HCT116 (cell line): ENCODE measurements at regions not wholly inside any gene's neighbourhood (a gene's known extent, or its start where the extent isn't known, plus 50 kb on each side); places are given as distances from the start of the nearest gene placed in this dataset.

Experiments
- EGR1 ChIP-seq: IDR thresholded peaks from 2 replicates; pipeline ENCODE4 v1.6.1; 2012; ENCODE audit warnings: low read depth
- POLR2AphosphoS5 ChIP-seq: IDR thresholded peaks from 2 replicates; pipeline ENCODE4 v1.6.1; 2011; ENCODE audit warnings: mild to moderate bottlenecking, low read depth, low read length, moderate library complexity
- SIN3A ChIP-seq: IDR thresholded peaks from 2 replicates; pipeline ENCODE4 v1.6.1; 2012; ENCODE audit warnings: low read depth
- SRF ChIP-seq: IDR thresholded peaks from 2 replicates; pipeline ENCODE4 v1.6.1; 2012; ENCODE audit warnings: low read depth
- TF ChIP-seq, protein P1 (sequence below), 3 experiments: fragments of 200-600 bp in 1 of 3; sonication (generic) in 1 of 3; IDR thresholded peaks in 2 of 3; conservative IDR thresholded peaks in 1 of 3; 2 replicates each; pipeline ENCODE4 v1.5.1; 2012 to 2017; ENCODE audit warnings: low read depth in 2 of 3, low read length in 2 of 3, antibody characterized with exemption in 1 of 3, borderline replicate concordance in 1 of 3, control low read depth in 1 of 3, mild to moderate bottlenecking in 1 of 3, mixed read lengths in 1 of 3, mixed run types in 1 of 3, moderate library complexity in 1 of 3; ENCODE audit not compliant: insufficient read depth in 1 of 3

DNA sequence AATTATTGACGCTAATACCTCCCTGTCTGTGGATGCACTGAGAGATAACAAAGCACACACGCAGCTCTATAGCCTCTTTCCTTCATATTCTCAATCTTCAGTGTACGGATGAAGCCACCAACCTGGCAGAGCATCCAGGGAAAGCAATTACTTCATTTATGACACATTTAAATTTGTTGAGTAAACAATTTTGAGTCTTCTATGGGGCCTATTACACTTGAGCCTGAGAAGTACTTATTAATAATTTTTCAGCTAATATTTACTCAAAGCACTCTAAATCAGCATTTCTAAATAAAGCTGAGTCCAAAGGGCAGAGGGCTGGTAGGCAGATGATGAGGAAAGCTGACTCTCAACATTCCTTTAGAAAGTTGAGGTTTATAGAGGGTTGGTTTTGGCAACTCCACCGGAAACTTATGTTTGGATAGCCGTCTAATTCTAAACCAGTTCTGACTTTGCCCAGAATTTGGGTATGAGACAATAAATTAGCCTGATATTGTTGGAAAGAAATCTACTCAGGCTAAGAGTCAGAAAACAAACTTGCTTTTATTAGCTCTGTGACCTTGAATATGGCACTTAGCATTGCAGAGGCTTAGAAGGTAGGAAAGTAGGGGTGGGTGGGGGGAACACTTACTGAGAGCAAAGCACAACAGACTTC, 643.5 kb downstream of the CDH11 start:
- no peak for TF ChIP-seq POLR2AphosphoS5
- TF ChIP-seq, protein P1, sequence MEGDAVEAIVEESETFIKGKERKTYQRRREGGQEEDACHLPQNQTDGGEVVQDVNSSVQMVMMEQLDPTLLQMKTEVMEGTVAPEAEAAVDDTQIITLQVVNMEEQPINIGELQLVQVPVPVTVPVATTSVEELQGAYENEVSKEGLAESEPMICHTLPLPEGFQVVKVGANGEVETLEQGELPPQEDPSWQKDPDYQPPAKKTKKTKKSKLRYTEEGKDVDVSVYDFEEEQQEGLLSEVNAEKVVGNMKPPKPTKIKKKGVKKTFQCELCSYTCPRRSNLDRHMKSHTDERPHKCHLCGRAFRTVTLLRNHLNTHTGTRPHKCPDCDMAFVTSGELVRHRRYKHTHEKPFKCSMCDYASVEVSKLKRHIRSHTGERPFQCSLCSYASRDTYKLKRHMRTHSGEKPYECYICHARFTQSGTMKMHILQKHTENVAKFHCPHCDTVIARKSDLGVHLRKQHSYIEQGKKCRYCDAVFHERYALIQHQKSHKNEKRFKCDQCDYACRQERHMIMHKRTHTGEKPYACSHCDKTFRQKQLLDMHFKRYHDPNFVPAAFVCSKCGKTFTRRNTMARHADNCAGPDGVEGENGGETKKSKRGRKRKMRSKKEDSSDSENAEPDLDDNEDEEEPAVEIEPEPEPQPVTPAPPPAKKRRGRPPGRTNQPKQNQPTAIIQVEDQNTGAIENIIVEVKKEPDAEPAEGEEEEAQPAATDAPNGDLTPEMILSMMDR (IDR thresholded peaks at IDR 0.05 in 2 of 3, conservative IDR thresholded peaks at IDR 0.05 in 1 of 3; ENCODE audit: borderline replicate concordance in 1 of 3, insufficient read depth in 1 of 3, low read depth in 2 of 3, low read length in 2 of 3) = no peak
- no peak for TF ChIP-seq SIN3A
- no peak for TF ChIP-seq EGR1
- TF ChIP-seq SRF = no peak
